Immature natural killer cell (primary cell): ENCODE measurements at regions not wholly inside any gene's neighbourhood (a gene's known extent, or its start where the extent isn't known, plus 50 kb on each side); places are given as distances from the start of the nearest gene placed in this dataset.

Experiments used
- DNase-seq, 3 donors: peaks; one replicate each; pipeline ENCODE4 v3.0.0; 2022; ENCODE audit warnings: mixed read lengths in 1 of 3
- H3K27ac Mint-ChIP-seq, 6 donors: one replicate each; pipeline ENCODE4 v1.8.0; 2020; ENCODE audit warnings: mixed read lengths in 6 of 6, mild to moderate bottlenecking in 5 of 6, inconsistent platforms in 4 of 6, moderate library complexity in 3 of 6
- H3K27me3 Mint-ChIP-seq, 3 donors: one replicate each; pipeline ENCODE4 v1.8.0; 2020 to 2021; ENCODE audit warnings: low read depth in 3 of 3, mild to moderate bottlenecking in 3 of 3, mixed read lengths in 3 of 3, moderate library complexity in 3 of 3, inconsistent platforms in 1 of 3
- H3K36me3 Mint-ChIP-seq, 3 donors: one replicate each; pipeline ENCODE4 v1.8.0; 2020; ENCODE audit warnings: mixed read lengths in 3 of 3, inconsistent platforms in 2 of 3, mild to moderate bottlenecking in 2 of 3
- H3K4me1 Mint-ChIP-seq, 2 donors: one replicate each; pipeline ENCODE4 v1.8.0; 2020; ENCODE audit warnings: inconsistent platforms in 2 of 2, mild to moderate bottlenecking in 2 of 2, mixed read lengths in 2 of 2, moderate library complexity in 1 of 2
- H3K4me3 Mint-ChIP-seq, 5 donors: one replicate each; pipeline ENCODE4 v1.8.0; 2020; ENCODE audit warnings: mild to moderate bottlenecking in 5 of 5, mixed read lengths in 5 of 5, inconsistent platforms in 3 of 5, moderate library complexity in 3 of 5
- H3K9me3 Mint-ChIP-seq, 6 donors: one replicate each; pipeline ENCODE4 v1.8.0; 2020; ENCODE audit warnings: mild to moderate bottlenecking in 6 of 6, mixed read lengths in 6 of 6, inconsistent platforms in 4 of 6, moderate library complexity in 3 of 6

DNA sequence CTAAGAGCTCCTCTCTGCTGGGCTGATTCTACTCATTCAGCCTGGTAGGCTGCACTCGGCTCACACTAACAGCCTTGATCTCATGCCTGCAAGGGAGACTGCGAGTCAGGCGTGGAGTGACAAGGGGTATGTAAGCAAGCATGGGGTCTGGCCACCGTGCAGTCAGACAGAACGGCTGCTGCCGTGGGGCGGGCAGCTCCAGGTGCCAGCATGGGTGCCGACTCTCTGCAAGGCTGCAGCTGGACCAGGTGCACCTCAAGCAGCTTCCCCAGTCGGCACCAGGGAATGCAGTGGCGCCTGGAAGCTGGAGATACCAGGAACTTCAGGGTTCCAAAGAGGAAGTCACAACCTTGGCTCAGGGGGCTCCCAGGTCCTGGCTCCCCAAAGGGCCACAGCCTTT lies 892.3 kb downstream of the OLFM4 start:
- no peaks in the 10 kb centered on the region for H3K36me3 Mint-ChIP-seq
- H3K4me1 Mint-ChIP-seq, result no peaks in the 10 kb centered on the region
- H3K27ac Mint-ChIP-seq, result no peak overlapping the region
- no peak overlapping the region for H3K4me3 Mint-ChIP-seq
- peaks cover 8 to 41% (median 23%) of the 10 kb centered on the region in 6 donors for H3K9me3 Mint-ChIP-seq
- DNase-seq, result no peak
- peaks cover 0 to 2% (median 0%) of the 10 kb centered on the region in 3 donors for H3K27me3 Mint-ChIP-seq

- Mint-ChIP-seq H3K4me1 (no peaks in the 10 kb centered on the region), H3K36me3 (no peaks in the 10 kb centered on the region), H3K27ac (no peak overlapping the region), H3K9me3 (peaks cover 8 to 38% (median 24%) of the 10 kb centered on the region in 6 donors), H3K4me3 (no peak overlapping the region), H3K27me3 (peaks cover 0 to 2% (median 0%) of the 10 kb centered on the region in 3 donors)
- no peak for DNase-seq
Measured at GRCh38 chr13:53921473-53921872, 892.9 kb downstream of the OLFM4 start.

DNA sequence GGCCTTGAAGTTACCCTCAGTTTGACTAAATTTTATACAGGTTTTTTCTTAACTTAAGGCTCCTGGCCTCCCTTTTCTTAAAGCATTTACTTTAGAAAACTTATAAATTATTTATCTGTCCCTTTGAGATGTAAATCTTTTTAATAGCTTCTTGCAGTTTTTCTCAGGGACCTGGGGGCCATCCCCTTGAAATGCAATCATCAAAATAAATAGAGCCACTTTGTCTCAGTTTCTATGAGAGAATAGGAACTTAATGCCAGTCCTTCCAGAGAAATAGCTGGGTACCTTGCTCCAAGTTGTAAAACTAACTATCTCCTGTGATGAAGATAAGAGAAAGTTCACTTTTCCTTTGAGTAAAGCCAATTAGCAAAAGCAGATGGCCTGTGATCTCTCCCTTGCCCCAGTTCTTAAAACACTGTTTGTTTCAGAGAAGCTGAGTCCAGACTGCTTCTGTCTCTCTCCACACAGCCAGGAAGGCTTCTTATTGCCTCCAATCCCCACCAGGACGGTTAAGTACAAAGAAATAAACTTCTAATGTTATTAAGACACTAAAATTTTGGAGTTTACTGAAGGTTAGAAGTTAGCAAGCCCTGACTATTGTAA lies 913.1 kb downstream of the OLFM4 start:
- no peak for DNase-seq
- no peak overlapping the region for H3K4me3 Mint-ChIP-seq
- no peaks in the 10 kb centered on the region for H3K27me3 Mint-ChIP-seq
- no peaks in the 10 kb centered on the region for H3K4me1 Mint-ChIP-seq
- no peak overlapping the region for H3K27ac Mint-ChIP-seq
- H3K9me3 Mint-ChIP-seq, result peaks cover 11 to 48% (median 23%) of the 10 kb centered on the region in 6 donors
- H3K36me3 Mint-ChIP-seq, result no peaks in the 10 kb centered on the region

- Mint-ChIP-seq H3K27me3 (peaks cover 0 to 1% (median 0%) of the 10 kb centered on the region in 3 donors), H3K4me1 (no peaks in the 10 kb centered on the region), H3K36me3 (no peaks in the 10 kb centered on the region), H3K27ac (no peak overlapping the region), H3K4me3 (no peak overlapping the region), H3K9me3 (peaks cover 9 to 45% (median 19%) of the 10 kb centered on the region in 6 donors)
- no peak for DNase-seq
Measured at GRCh38 chr13:53946500-53946899, 917.9 kb downstream of the OLFM4 start.

DNA sequence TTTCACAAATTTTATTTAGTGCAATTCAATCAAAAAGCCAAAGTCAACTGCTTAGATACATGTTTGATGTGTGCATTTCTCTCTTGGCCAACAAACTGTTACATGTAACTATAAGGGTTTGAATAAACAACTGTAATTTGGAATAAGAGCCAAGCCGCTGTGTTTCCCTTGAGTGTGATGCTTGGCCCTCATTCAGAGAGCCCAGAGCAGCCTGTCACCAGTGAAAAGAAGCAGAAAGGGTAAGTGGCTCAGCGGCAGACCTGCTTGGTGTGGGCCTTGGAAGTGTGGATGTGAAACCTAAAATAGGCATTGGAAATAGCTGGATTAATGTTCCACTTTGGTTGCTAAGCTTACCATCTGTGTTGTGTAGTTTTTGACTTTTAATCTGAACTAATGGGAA lies 924.6 kb downstream of the OLFM4 start:
- no peaks in the 10 kb centered on the region for H3K4me1 Mint-ChIP-seq
- no peaks in the 10 kb centered on the region for H3K36me3 Mint-ChIP-seq
- peaks cover 0 to 1% (median 0%) of the 10 kb centered on the region in 3 donors for H3K27me3 Mint-ChIP-seq
- DNase-seq, result no peak
- no peak overlapping the region for H3K4me3 Mint-ChIP-seq
- H3K9me3 Mint-ChIP-seq, result peaks cover 5 to 41% (median 19%) of the 10 kb centered on the region in 6 donors
- H3K27ac Mint-ChIP-seq, result no peak overlapping the region
